KMS-11 (cell line): ENCODE measurements at regions not wholly inside any gene's neighbourhood (a gene's known extent, or its start where the extent isn't known, plus 50 kb on each side); places are given as distances from the start of the nearest gene placed in this dataset.

Experiments used
- H2AFZ ChIP-seq: fragments of 200-600 bp; sonication (generic); 2 replicates; pipeline ENCODE4 v1.6.1; 2016; ENCODE audit warnings: antibody characterized with exemption, mixed run types, low read depth
- H3K27ac ChIP-seq: fragments of 200-600 bp; sonication (generic); 2 replicates; pipeline ENCODE4 v1.6.1; 2016; ENCODE audit warnings: mild to moderate bottlenecking, mixed run types
- H3K27me3 ChIP-seq: fragments of 200-600 bp; sonication (generic); 2 replicates; pipeline ENCODE4 v1.6.1; 2017; ENCODE audit warnings: mild to moderate bottlenecking, low read depth, mixed run types, moderate library complexity; ENCODE audit not compliant: insufficient read depth
- H3K36me3 ChIP-seq: fragments of 200-600 bp; sonication (generic); 2 replicates; pipeline ENCODE4 v1.6.1; 2017; ENCODE audit warnings: mild to moderate bottlenecking, mixed run types; ENCODE audit not compliant: insufficient read depth
- H3K4me1 ChIP-seq: fragments of 200-600 bp; sonication (generic); 2 replicates; pipeline ENCODE4 v1.6.1; 2016; ENCODE audit warnings: mild to moderate bottlenecking, low read depth, mixed run types; ENCODE audit not compliant: poor library complexity, severe bottlenecking
- H3K4me2 ChIP-seq: fragments of 200-600 bp; sonication (generic); 2 replicates; pipeline ENCODE4 v1.7.0; 2016; ENCODE audit warnings: mild to moderate bottlenecking, mixed run types
- H3K4me3 ChIP-seq: fragments of 200-600 bp; sonication (generic); IDR thresholded peaks from 2 replicates; pipeline ENCODE4 v1.6.1; 2017; ENCODE audit warnings: low read depth, low read length, mixed read lengths; ENCODE audit not compliant: insufficient read depth
- H3K79me2 ChIP-seq: fragments of 200-600 bp; sonication (generic); 2 replicates; pipeline ENCODE4 v1.6.1; 2016; ENCODE audit warnings: low read depth, mixed run types; ENCODE audit not compliant: insufficient read depth
- H3K9ac ChIP-seq: fragments of 200-600 bp; sonication (generic); 2 replicates; pipeline ENCODE4 v1.6.1; 2016; ENCODE audit warnings: mild to moderate bottlenecking, mixed run types
- H4K20me1 ChIP-seq: fragments of 200-600 bp; sonication (generic); 2 replicates; pipeline ENCODE4 v1.6.1; 2016; ENCODE audit warnings: mild to moderate bottlenecking, mixed run types; ENCODE audit not compliant: insufficient read depth
- TF ChIP-seq, protein P1 (sequence below): fragments of 200-600 bp; sonication (generic); conservative IDR thresholded peaks from 2 replicates; pipeline ENCODE4 v1.6.1; 2017; ENCODE audit warnings: low read depth, mild to moderate bottlenecking, antibody characterized with exemption, low read length, moderate library complexity, mixed read lengths

DNA sequence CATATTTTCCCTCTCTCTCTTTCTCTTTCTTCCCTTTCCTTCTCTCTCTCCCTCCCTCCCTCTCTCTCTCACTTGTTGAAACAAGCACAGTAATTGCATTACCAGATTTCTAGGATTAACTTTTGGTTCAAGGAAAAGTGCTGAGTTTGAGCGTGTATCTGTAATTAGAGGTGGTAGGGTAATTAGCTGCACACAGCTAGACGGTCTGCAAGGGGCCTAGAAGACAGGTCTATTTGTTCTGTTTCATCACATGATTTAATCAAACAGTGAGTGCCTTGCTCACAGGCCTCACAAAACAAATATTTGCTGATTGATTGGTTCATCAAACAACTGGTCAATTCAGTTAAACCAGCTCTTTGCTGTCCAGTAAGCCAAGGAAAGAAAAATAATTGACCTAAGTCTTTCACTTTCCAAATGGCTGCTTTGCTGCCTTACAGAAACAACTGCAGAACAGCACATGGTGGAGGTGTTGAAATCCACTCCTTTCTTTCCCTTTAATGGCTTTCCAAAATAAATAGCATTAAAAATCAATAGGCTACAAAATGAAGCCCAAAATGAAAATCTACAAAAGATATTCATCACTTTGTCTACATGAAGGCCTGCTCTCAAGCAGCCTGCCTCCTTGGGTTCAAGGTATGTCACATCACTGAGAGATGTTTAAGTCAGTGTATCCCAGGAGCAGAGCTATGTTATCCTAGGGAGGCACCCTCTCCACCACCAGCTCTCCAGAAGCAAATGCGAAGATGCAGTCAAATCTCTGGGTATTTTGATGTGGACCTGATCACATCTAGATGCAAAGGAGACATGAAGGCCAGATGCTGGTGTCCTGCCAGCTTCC, 264.4 kb upstream of the SIX2 start:
- TF ChIP-seq, protein P1, sequence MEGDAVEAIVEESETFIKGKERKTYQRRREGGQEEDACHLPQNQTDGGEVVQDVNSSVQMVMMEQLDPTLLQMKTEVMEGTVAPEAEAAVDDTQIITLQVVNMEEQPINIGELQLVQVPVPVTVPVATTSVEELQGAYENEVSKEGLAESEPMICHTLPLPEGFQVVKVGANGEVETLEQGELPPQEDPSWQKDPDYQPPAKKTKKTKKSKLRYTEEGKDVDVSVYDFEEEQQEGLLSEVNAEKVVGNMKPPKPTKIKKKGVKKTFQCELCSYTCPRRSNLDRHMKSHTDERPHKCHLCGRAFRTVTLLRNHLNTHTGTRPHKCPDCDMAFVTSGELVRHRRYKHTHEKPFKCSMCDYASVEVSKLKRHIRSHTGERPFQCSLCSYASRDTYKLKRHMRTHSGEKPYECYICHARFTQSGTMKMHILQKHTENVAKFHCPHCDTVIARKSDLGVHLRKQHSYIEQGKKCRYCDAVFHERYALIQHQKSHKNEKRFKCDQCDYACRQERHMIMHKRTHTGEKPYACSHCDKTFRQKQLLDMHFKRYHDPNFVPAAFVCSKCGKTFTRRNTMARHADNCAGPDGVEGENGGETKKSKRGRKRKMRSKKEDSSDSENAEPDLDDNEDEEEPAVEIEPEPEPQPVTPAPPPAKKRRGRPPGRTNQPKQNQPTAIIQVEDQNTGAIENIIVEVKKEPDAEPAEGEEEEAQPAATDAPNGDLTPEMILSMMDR: no peak
- Histone ChIP-seq H3K27me3 (no peaks in the 10 kb centered on the region), H3K4me2 (no peak overlapping the region), H3K36me3 (no peaks in the 10 kb centered on the region), H3K79me2 (no peaks in the 10 kb centered on the region), H3K4me3 (no peak overlapping the region), H3K9ac (no peak overlapping the region), H4K20me1 (no peaks in the 10 kb centered on the region), H2AFZ (no peak overlapping the region), H3K27ac (no peak overlapping the region), H3K4me1 (no peaks in the 10 kb centered on the region)

DNA sequence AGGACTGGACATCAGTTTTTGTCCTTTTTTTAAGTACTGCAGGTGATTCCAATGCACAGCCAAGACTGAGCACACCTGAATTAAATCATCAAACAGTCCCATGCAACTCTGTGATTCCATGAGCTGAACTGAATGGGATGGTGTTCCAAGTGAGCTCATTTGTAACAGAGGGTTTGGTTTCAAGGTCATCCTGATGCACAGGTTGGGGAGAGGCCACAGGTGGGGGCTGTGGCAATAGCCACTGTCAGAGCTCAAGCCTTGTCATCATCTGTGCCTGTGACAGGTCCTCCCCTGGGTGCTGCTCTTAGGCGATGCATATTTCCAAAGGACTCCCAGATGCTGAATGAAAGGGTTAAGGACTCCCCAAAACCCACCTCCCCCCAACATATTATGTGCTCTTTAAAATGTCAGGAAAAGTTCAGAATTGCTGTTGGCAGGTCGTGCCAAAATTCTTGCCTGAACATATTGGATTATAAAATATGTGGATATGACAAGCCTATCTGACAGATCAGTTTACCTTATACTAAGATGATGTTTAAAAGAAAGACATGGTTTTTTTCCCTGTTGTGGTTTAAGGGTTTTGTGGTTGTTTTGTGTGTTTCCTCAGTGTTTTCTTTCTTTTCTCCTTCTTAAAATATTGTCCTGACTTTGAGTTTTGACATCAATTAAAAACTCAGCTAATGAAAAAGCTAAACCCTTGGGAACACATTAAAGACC, 263.5 kb upstream of the SIX2 start:
- H3K4me3 ChIP-seq: no peak overlapping the region
- no peak overlapping the region for H3K27ac ChIP-seq
- H3K27me3 ChIP-seq: no peaks in the 10 kb centered on the region
- H3K9ac ChIP-seq: no peak overlapping the region
- H3K4me2 ChIP-seq: no peak overlapping the region
- TF ChIP-seq, protein P1: no peak
- H3K36me3 ChIP-seq: no peaks in the 10 kb centered on the region
- H2AFZ ChIP-seq: no peak overlapping the region
- no peaks in the 10 kb centered on the region for H3K4me1 ChIP-seq
- no peaks in the 10 kb centered on the region for H3K79me2 ChIP-seq
- H4K20me1 ChIP-seq: no peaks in the 10 kb centered on the region

DNA sequence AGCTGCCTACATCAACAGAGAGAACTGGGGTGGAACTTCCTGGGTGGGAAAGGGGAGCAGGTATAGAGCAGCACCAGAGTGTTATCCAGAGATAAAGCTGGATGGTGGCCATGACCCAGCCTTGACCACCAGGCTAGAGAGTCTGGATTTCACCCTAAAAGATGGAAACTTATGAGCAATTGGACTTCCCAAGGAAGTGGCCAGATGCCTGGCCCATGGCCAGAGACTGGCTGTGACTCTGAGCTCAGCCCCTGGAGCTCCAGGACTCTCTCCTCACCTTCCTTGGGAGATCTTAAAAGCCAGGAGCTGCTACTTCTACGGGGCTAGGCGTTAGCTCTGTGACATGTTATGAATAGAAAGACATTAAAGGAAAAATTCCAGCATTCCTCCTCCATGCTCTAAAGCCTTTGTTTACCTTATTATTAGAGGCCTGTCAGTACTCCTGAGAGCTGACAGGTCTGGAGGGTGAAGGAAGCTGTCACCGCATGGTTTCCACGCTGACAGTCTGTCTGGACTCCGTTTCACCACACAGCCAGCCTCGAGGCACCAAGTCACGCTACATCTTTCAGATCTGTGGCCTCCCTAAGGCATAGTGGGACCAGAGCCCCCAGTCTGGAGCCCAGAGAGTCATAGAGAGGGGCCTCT, 260.0 kb upstream of the SIX2 start:
- H3K4me1 ChIP-seq: no peaks in the 10 kb centered on the region
- H3K36me3 ChIP-seq: no peaks in the 10 kb centered on the region
- H3K4me3 ChIP-seq: no peak overlapping the region
- H3K27ac ChIP-seq: no peak overlapping the region
- no peak overlapping the region for H3K9ac ChIP-seq
- no peak overlapping the region for H2AFZ ChIP-seq
- no peaks in the 10 kb centered on the region for H4K20me1 ChIP-seq
- no peak overlapping the region for H3K4me2 ChIP-seq
- no peaks in the 10 kb centered on the region for H3K79me2 ChIP-seq
- TF ChIP-seq, protein P1: no peak
- H3K27me3 ChIP-seq: no peaks in the 10 kb centered on the region

DNA sequence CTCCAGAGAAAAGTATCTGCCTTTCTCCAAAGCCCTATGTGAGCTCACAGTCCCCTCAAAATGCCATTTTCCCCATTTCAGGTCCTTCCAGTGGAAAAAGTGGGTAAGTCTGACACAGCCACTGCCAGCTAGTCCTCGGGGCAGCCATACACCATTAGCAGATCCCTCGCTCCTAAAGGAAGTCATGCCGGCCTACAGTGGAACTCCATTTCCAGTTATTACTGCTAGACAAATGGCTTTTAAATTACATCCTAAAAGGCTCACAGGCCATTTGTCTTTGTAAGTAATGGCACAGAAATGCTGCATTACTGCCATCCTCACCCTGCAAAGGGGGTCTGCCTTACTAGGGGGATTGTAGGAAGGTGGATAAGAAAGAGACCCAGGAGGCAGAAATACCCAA, 259.4 kb upstream of the SIX2 start:
- TF ChIP-seq, protein P1: no peak
- no peak overlapping the region for H3K4me3 ChIP-seq

More for the DNA sequence above, 259.4 kb upstream of the SIX2 start:
- no peak overlapping the region for H3K9ac ChIP-seq
- no peak overlapping the region for H3K27ac ChIP-seq
- H3K4me2 ChIP-seq: no peak overlapping the region
- no peaks in the 10 kb centered on the region for H3K4me1 ChIP-seq
- no peak overlapping the region for H2AFZ ChIP-seq
- no peaks in the 10 kb centered on the region for H3K27me3 ChIP-seq
- no peaks in the 10 kb centered on the region for H3K36me3 ChIP-seq
- H4K20me1 ChIP-seq: no peaks in the 10 kb centered on the region
- H3K79me2 ChIP-seq: no peaks in the 10 kb centered on the region
